ENCODE measurements at regions not wholly inside any gene's neighbourhood (a gene's known extent, or its start where the extent isn't known, plus 50 kb on each side); places are given as distances from the start of the nearest gene placed in this dataset.

- no peak overlapping the region for H3K4me3 ChIP-seq (ENCODE audit: low read depth, low read length)
- H3K9me3 ChIP-seq (ENCODE audit: control insufficient read depth, insufficient read depth, low read depth, low read length) = no peaks in the 10 kb centered on the region
- H3K36me3 ChIP-seq (ENCODE audit: control insufficient read depth in 2 of 2, insufficient read depth in 1 of 2, low read length in 2 of 2) = no peaks in the 10 kb centered on the region
- CTCF ChIA-PET = interaction anchor here (0.6 kb wide), 1 partner anchor 47 kb away, joined by 3 read pairs; no protein-coding TSS in a partner anchor
- POLR2A ChIA-PET = no interaction called here
- TF ChIP-seq HOXA7 (CRISPR knock-in tag; IDR thresholded peaks at IDR 0.05; ENCODE audit: borderline replicate concordance) = no peak
- TF ChIP-seq, protein P1, sequence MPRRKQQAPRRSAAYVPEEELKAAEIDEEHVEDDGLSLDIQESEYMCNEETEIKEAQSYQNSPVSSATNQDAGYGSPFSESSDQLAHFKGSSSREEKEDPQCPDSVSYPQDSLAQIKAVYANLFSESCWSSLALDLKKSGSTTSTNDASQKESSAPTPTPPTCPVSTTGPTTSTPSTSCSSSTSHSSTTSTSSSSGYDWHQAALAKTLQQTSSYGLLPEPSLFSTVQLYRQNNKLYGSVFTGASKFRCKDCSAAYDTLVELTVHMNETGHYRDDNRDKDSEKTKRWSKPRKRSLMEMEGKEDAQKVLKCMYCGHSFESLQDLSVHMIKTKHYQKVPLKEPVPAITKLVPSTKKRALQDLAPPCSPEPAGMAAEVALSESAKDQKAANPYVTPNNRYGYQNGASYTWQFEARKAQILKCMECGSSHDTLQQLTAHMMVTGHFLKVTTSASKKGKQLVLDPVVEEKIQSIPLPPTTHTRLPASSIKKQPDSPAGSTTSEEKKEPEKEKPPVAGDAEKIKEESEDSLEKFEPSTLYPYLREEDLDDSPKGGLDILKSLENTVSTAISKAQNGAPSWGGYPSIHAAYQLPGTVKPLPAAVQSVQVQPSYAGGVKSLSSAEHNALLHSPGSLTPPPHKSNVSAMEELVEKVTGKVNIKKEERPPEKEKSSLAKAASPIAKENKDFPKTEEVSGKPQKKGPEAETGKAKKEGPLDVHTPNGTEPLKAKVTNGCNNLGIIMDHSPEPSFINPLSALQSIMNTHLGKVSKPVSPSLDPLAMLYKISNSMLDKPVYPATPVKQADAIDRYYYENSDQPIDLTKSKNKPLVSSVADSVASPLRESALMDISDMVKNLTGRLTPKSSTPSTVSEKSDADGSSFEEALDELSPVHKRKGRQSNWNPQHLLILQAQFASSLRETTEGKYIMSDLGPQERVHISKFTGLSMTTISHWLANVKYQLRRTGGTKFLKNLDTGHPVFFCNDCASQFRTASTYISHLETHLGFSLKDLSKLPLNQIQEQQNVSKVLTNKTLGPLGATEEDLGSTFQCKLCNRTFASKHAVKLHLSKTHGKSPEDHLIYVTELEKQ (tag by site-specific recombination; IDR thresholded peaks at IDR 0.05; ENCODE audit: borderline replicate concordance) = no peak
- TF ChIP-seq ZNF571 (tag by site-specific recombination; IDR thresholded peaks at IDR 0.05) = no peak
- TF ChIP-seq ZNF629 (tag by site-specific recombination; IDR thresholded peaks at IDR 0.05) = no peak
- no peak for TF ChIP-seq ZNF76 (tag by site-specific recombination; IDR thresholded peaks at IDR 0.05; ENCODE audit: borderline replicate concordance, low read depth)
- no peak for TF ChIP-seq ZNF561 (tag by site-specific recombination; IDR thresholded peaks at IDR 0.05; ENCODE audit: borderline replicate concordance)
- no peak for TF ChIP-seq ZNF530 (tag by site-specific recombination; IDR thresholded peaks at IDR 0.05; ENCODE audit: low read depth)
- TF ChIP-seq OSR2 (tag by site-specific recombination; IDR thresholded peaks at IDR 0.05) = no peak
- no peak for TF ChIP-seq ZNF112 (tag by site-specific recombination; IDR thresholded peaks at IDR 0.05)
- no peak for TF ChIP-seq ZNF548 (tag by site-specific recombination; IDR thresholded peaks at IDR 0.05)
- no peak for TF ChIP-seq GLIS1 (tag by site-specific recombination; IDR thresholded peaks at IDR 0.05)
- TF ChIP-seq ZNF175 (tag by site-specific recombination; IDR thresholded peaks at IDR 0.05) = no peak
- H3K4me1 ChIP-seq (ENCODE audit: control insufficient read depth, insufficient read depth, low read length) = no peaks in the 10 kb centered on the region
- H3K27ac ChIP-seq (ENCODE audit: extremely low read depth, low read depth, low read length) = no peak overlapping the region
Measured at GRCh38 chr5:103624035-103624480, 61.5 kb upstream of the NUDT12 start.

- Histone ChIP-seq H3K4me3 (ENCODE audit: low read depth, low read length) (no peak overlapping the region), H3K27ac (ENCODE audit: extremely low read depth, low read depth, low read length) (no peak overlapping the region), H3K9me3 (ENCODE audit: control insufficient read depth, insufficient read depth, low read depth, low read length) (no peaks in the 10 kb centered on the region), H3K4me1 (ENCODE audit: control insufficient read depth, insufficient read depth, low read length) (no peaks in the 10 kb centered on the region), H3K36me3 (ENCODE audit: control insufficient read depth in 2 of 2, insufficient read depth in 1 of 2, low read length in 2 of 2) (no peaks in the 10 kb centered on the region)
- ChIA-PET POLR2A (no interaction called here), CTCF (no interaction called here)
- TF ChIP-seq, protein P2, sequence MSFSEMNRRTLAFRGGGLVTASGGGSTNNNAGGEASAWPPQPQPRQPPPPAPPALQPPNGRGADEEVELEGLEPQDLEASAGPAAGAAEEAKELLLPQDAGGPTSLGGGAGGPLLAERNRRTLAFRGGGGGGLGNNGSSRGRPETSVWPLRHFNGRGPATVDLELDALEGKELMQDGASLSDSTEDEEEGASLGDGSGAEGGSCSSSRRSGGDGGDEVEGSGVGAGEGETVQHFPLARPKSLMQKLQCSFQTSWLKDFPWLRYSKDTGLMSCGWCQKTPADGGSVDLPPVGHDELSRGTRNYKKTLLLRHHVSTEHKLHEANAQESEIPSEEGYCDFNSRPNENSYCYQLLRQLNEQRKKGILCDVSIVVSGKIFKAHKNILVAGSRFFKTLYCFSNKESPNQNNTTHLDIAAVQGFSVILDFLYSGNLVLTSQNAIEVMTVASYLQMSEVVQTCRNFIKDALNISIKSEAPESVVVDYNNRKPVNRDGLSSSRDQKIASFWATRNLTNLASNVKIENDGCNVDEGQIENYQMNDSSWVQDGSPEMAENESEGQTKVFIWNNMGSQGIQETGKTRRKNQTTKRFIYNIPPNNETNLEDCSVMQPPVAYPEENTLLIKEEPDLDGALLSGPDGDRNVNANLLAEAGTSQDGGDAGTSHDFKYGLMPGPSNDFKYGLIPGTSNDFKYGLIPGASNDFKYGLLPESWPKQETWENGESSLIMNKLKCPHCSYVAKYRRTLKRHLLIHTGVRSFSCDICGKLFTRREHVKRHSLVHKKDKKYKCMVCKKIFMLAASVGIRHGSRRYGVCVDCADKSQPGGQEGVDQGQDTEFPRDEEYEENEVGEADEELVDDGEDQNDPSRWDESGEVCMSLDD (tag by site-specific recombination; IDR thresholded peaks at IDR 0.05) = no peak
- TF ChIP-seq ZNF777 (tag by site-specific recombination; IDR thresholded peaks at IDR 0.05; ENCODE audit: borderline replicate concordance) (no peak), ZBTB26 (tag by site-specific recombination; optimal IDR thresholded peaks at IDR 0.05) (no peak), EGR2 (tag by site-specific recombination; IDR thresholded peaks at IDR 0.05; ENCODE audit: low read depth) (no peak), ZNF670 (tag by site-specific recombination; IDR thresholded peaks at IDR 0.05; ENCODE audit: low read depth) (no peak), ZNF518A (tag by site-specific recombination; conservative IDR thresholded peaks at IDR 0.05; ENCODE audit: low read depth) (no peak), ZNF610 (tag by site-specific recombination; IDR thresholded peaks at IDR 0.05; ENCODE audit: borderline replicate concordance) (no peak), BCL6B (tag by site-specific recombination; IDR thresholded peaks at IDR 0.05) (no peak), ZNF596 (tag by site-specific recombination; IDR thresholded peaks at IDR 0.05) (no peak), ZNF660 (tag by site-specific recombination; IDR thresholded peaks at IDR 0.05) (no peak)
Measured at GRCh38 chr5:103623425-103623824, 60.8 kb upstream of the NUDT12 start.

Measured in HEK293 (cell line).